Fibroblast of the conjunctiva (primary cell): ENCODE measurements at regions not wholly inside any gene's neighbourhood (a gene's known extent, or its start where the extent isn't known, plus 50 kb on each side); places are given as distances from the start of the nearest gene placed in this dataset.

Experiments
- DNase-seq: peaks from one replicate; pipeline ENCODE4 v3.0.0-alpha.2; 2010; ENCODE audit warnings: low read depth

GRCh38 chr4:163875327-163875726 lies 380.8 kb downstream of the TMA16 start:
- no peak for DNase-seq

GRCh38 chr4:163878336-163879121 lies 384.0 kb downstream of the TMA16 start:
- no peak for DNase-seq

GRCh38 chr4:163892417-163892816 lies 397.9 kb downstream of the TMA16 start:
- DNase-seq, result no peak

GRCh38 chr4:163895378-163896005 lies 401.0 kb downstream of the TMA16 start:
- DNase-seq, result no peak

GRCh38 chr4:163901319-163901718 lies 406.8 kb downstream of the TMA16 start:
- DNase-seq, result no peak

- no peak for DNase-seq
Measured at GRCh38 chr4:163902417-163902816, 407.9 kb downstream of the TMA16 start.

DNA sequence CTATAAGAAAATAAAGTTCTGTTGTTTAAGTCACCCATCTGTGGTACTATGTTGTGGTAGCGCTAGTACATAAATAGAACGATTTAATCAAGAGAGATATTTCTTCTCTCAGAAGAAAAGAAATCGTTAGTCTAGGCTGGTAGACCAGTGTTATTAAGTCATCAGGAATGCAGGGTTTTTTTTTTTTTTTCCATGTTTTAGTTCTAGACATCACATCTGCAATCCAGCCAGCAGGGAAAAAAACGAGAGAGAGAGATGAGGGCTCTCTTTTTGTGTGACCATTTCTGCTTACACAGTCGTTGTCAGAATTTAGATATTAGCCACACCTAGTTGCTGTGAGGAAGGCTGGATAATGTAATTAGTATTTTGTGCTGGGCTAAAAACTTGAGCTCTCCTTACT lies 417.4 kb downstream of the TMA16 start:
- no peak for DNase-seq

DNA sequence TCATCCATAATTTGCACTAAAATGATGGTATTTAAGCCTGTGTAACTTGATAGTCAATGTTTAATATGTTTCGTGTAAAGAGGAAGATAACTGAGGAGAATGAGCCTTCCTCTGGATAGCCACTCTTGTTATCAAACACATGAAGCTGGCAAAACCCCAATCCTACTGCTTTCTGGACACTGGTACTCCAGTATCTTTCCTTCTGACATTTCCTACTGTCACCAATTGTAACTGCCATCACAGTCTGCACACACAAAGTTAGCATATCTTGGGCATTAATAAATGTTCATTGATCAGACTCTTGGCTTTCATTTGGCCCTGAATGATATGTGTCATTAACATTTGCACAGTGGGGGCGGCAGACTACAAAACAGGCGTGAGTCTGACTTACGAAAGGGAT lies 419.1 kb downstream of the TMA16 start:
- DNase-seq, result no peak

DNA sequence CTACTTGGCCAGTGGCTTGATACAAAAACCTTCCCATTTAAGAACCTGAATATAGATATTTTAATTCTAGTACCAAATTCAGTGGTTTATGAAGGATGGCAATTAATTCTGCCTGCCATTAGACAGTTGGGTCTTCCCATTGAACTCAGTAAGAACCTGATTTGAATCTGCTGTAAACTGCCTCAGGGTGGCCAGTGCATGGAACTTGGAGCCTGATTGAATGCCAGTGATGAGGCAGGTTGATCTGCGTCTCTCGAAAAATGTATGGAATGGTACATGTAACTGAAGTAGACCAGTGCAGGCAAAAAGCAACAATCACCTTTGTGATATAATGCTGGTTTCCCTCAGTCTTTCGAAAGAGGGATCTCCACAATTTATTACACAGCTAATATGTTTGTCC lies 421.4 kb downstream of the TMA16 start:
- no peak for DNase-seq

DNA sequence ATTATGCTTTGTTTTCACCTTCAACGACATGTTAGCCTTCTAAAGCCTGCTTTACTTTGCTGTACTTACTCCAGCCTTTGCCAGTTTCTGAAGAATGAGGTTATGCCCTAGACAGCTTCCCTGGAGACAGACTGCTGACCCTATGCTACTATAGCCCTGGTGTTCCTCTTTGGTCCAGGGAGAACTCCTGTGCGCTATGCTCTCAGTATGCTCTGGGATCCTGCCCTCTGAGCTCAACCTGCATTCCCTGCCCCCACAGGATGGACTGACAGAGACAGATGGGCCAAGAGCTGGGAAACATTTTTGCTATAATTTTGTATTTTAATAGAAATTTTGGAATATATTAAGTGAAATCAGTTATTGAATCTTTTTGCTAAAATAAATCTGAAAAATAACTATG lies 425.9 kb downstream of the TMA16 start:
- no peak for DNase-seq

DNA sequence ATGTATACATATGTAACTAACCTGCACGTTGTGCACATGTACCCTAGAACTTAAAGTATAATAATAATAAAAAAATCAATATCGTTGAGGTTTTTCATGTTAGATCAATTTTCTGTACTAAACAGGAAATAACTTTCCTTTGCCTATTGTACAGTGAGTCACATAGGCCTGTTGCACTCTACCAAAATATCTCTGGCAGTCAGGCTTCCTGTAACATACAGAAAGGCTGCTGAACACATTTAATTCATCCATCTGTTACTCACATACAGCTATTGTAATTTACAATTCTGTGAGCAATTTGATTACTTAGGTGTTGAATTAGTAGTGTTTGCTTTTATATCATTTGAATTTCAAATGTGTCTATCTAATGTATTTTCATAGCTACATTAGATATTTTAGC lies 427.8 kb downstream of the TMA16 start:
- no peak for DNase-seq

DNA sequence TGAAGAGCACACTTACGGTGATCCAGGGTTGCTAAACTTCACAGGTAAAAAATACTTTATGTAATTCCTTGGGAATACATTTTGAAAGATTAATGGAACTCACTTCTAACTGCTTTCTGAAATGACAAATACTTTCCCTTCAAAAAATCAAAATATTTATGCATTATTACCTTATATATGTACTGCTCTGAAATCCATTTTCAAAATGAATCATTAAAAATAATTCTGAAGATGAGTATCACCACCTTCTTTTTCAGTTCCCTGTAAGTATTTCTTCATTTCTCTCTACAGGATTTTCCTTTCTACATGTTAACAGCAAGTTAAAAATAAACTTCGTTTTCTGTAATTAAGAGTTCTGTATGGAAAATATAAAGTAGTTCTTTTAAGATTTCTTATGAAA lies 428.6 kb downstream of the TMA16 start:
- DNase-seq, result no peak

DNA sequence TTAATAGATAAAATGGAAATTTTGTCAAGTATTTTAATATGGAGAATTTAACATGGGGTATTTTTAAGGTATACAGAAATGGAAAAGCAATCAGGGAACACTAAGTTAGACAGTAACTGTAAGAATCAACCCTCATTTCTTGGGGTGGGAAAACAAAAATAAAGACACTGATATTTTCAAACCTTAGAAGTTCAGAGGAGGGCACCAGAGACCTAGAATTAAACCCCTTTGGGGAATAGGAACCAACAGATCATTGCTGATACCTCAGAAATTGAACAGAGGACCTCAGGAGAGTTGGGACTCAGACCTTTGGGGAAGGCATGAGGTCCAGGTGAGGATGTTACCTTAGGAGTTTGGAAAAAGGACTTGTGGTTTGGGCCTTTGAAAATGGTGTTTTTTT lies 435.6 kb downstream of the TMA16 start:
- no peak for DNase-seq

DNA sequence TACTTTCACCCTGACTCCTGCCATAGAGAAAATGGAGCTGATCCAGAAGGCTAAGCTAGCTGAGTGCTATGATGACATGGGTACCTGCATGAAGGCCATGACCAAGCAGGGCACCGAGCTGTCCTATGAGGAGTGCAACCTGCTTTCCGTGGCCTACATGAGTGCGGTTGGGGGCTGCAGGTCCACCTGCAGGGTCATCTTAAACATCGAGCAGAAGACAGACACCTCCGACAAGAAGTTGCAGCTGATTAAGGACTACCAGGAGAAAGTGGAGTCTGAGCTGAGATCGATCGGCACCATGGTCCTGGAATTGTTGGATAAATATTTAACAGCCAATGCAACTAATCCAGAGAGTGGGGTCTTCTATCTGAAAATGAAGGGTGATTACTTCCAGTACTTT lies 438.0 kb downstream of the TMA16 start:
- DNase-seq, result no peak

DNA sequence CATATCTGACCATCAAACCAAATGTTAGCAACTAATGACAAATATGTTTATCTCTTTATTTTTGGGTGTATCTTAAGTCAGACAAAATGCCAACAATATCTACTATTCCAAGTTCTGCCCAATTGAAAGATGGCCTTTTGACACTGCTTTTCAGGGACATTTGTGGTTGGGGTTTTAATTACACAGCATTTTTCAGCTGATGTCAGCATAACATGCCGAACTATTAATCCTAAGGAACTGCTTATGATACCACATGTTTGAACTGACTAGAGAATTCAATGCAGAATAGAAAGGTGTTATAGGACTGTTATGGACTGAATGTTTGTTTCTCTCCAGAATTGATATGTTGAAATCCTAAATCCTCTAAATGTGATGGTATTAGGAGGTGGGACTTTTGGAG lies 445.1 kb downstream of the TMA16 start:
- DNase-seq, result no peak

DNA sequence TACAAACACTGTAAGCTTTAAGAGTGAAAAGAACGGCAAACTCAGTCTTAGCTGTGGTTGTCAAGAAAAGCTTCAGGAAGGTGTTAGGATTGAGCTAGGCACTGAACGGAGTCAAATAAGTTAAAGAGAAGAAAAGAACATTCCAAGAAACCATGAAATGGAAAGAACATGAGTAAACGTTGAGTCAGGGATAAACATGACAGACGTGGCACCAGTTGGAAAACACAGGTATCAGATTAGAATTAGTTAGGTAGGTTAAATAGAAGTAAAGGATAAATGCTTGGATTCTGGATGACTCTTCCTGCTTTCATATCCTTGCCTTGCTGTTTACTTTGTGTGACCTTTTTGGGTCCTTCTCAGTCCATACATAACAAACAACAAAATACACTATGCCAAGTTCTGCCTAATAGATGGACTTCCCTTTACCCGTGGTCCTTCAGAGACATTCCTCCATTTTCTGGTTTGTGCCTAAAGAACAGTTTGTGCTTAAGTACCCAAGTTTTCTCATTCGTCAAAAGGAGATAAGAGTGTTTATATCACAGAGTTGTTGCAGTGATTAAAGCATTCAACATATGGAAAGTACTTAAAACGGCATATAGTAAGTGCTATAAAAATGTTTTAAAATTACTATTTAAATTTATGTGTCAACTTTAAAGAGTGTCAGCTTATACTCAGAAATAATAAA lies 446.9 kb downstream of the TMA16 start:
- DNase-seq, result no peak

GRCh38 chr4:163948920-163949455 lies 454.5 kb downstream of the TMA16 start:
- DNase-seq, result no peak

GRCh38 chr4:163949976-163950601 lies 455.6 kb downstream of the TMA16 start:
- DNase-seq, result no peak

GRCh38 chr4:163955288-163955687 lies 460.8 kb downstream of the TMA16 start:
- no peak for DNase-seq

GRCh38 chr4:163958751-163959150 lies 464.3 kb downstream of the TMA16 start:
- DNase-seq, result no peak

DNA sequence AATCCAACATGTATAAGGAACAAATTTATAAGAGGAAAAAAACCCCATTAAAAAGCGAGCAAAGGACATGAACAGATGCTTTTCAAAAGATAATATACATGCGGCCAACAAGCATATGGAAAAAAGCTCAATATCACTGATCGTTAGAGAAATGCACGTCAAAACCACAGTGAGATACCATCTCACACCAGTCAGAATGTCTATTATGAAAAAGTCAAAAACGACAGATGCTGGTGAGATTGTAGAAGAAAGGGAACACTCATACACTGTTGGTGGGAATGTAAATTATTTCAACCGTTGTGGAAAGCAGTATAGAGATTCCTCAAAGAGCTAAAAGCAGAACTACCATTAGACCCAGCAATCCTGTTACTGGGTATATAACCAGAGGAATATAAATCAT lies 465.4 kb downstream of the TMA16 start:
- no peak for DNase-seq

- no peak for DNase-seq
Measured at GRCh38 chr4:163966612-163967011, 472.1 kb downstream of the TMA16 start.

DNA sequence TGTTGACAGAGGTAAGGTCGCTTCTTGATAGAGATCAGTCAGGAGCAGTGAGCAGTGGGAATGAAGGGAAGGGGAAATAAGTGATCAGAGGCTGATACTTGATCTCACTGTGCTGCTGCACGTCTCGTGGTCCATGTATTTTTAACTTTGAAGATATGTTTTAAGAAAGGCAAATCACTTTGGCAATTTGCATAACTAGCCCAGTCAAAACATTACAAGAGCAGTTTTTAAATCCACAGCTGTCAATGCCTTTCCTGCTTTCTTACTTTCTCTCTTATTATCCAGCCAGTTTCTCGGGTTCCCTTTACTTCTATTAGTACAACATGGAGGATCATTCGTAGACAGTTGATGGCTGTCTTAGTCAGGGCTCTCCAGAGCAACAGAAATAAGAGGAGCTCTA lies 472.8 kb downstream of the TMA16 start:
- DNase-seq, result no peak
